DND-41 (cell line): ENCODE measurements at regions not wholly inside any gene's neighbourhood (a gene's known extent, or its start where the extent isn't known, plus 50 kb on each side); places are given as distances from the start of the nearest gene placed in this dataset.

Source experiments
- ATAC-seq: fragments of 200-7000 bp; cut with Tn5 transposase; 3 replicates; pipeline ENCODE4 v1.9.1; 2021; ENCODE audit warnings: low read depth; ENCODE audit not compliant: insufficient read depth
- DNase-seq: peaks from one replicate; pipeline ENCODE4 v3.0.0-alpha.2; 2020
- H2AFZ ChIP-seq: 2 replicates; pipeline ENCODE4 v1.6.0; 2012; ENCODE audit warnings: low read depth, low read length
- H3K27ac ChIP-seq: 2 replicates; pipeline ENCODE4 v1.5.1; 2012; ENCODE audit warnings: low read length, inconsistent platforms
- H3K27me3 ChIP-seq: fragments of 200-600 bp; sonication (generic); 2 replicates; pipeline ENCODE4 v1.6.0; 2012; ENCODE audit warnings: low read length, mild to moderate bottlenecking, inconsistent platforms; ENCODE audit not compliant: insufficient read depth, poor library complexity
- H3K36me3 ChIP-seq: 2 replicates; pipeline ENCODE4 v1.5.1; 2012; ENCODE audit warnings: low read length, inconsistent platforms; ENCODE audit not compliant: insufficient read depth
- H3K4me1 ChIP-seq: 2 replicates; pipeline ENCODE4 v1.5.1; 2012; ENCODE audit warnings: mild to moderate bottlenecking, low read length; ENCODE audit not compliant: insufficient read depth
- H3K4me2 ChIP-seq: 2 replicates; pipeline ENCODE4 v1.6.0; 2012; ENCODE audit warnings: mild to moderate bottlenecking, moderate library complexity, low read length, inconsistent platforms; ENCODE audit not compliant: insufficient read depth
- H3K4me3 ChIP-seq, 2 experiments: fragments of 200-600 bp in 1 of 2; shearing (Covaris generic) in 1 of 2; 2 replicates each; pipeline ENCODE4 v1.5.1; 2012 to 2016; ENCODE audit warnings: inconsistent platforms in 2 of 2, low read length in 2 of 2, mild to moderate bottlenecking in 2 of 2, low read depth in 1 of 2, moderate library complexity in 1 of 2
- H3K79me2 ChIP-seq: 2 replicates; pipeline ENCODE4 v1.6.0; 2012; ENCODE audit warnings: low read length, inconsistent platforms; ENCODE audit not compliant: insufficient read depth
- H3K9ac ChIP-seq: 2 replicates; pipeline ENCODE4 v1.6.0; 2012; ENCODE audit warnings: low read depth, mild to moderate bottlenecking, inconsistent platforms, low read length, moderate library complexity
- H3K9me3 ChIP-seq: 2 replicates; pipeline ENCODE4 v1.5.1; 2012; ENCODE audit warnings: low read length, moderate library complexity, mild to moderate bottlenecking, inconsistent platforms; ENCODE audit not compliant: insufficient read depth, severe bottlenecking
- H4K20me1 ChIP-seq: 2 replicates; pipeline ENCODE4 v1.6.0; 2012; ENCODE audit warnings: low read length; ENCODE audit not compliant: insufficient read depth
- EZH2 ChIP-seq: IDR thresholded peaks from 3 replicates; pipeline ENCODE4 v1.6.1; 2012; ENCODE audit warnings: borderline replicate concordance, low read depth, mild to moderate bottlenecking, moderate library complexity, low read length, inconsistent platforms; ENCODE audit not compliant: severe bottlenecking
- TF ChIP-seq, protein P1 (sequence below): IDR thresholded peaks from 2 replicates; pipeline ENCODE4 v1.5.1; 2012; ENCODE audit warnings: borderline replicate concordance, low read length, moderate library complexity, mild to moderate bottlenecking; ENCODE audit not compliant: poor library complexity, severe bottlenecking; ENCODE audit errors: extremely low read depth

DNA sequence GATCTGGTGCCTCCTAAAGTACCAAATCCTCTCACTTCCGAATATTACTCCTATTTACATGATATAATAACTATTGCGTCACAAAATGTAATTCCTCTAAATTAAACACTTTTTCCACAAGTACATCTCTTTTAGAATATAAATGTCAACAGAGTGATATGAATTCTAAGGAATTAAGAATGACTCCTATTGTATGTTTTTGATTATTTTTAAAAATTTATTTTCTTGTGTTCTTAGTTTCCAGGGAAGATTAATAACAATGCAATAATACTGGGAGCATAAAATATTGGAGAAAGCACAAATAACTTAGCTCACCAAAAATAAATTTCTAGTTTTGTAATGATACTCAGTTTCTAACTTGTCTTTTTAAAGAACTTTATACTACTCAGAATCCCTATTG is 184.9 kb downstream of the PCDH18 start:
- Histone ChIP-seq H3K27ac (no peak overlapping the region), H3K79me2 (no peaks in the 10 kb centered on the region), H3K36me3 (no peaks in the 10 kb centered on the region), H3K4me2 (no peak overlapping the region), H3K4me3 (no peak overlapping the region), H3K4me1 (no peaks in the 10 kb centered on the region), H2AFZ (no peak overlapping the region), H3K27me3 (no peaks in the 10 kb centered on the region), H4K20me1 (no peaks in the 10 kb centered on the region), H3K9ac (no peak overlapping the region), H3K9me3 (no peaks in the 10 kb centered on the region)
- DNase-seq (no peak), ATAC-seq (no peak)
- TF ChIP-seq, protein P1, sequence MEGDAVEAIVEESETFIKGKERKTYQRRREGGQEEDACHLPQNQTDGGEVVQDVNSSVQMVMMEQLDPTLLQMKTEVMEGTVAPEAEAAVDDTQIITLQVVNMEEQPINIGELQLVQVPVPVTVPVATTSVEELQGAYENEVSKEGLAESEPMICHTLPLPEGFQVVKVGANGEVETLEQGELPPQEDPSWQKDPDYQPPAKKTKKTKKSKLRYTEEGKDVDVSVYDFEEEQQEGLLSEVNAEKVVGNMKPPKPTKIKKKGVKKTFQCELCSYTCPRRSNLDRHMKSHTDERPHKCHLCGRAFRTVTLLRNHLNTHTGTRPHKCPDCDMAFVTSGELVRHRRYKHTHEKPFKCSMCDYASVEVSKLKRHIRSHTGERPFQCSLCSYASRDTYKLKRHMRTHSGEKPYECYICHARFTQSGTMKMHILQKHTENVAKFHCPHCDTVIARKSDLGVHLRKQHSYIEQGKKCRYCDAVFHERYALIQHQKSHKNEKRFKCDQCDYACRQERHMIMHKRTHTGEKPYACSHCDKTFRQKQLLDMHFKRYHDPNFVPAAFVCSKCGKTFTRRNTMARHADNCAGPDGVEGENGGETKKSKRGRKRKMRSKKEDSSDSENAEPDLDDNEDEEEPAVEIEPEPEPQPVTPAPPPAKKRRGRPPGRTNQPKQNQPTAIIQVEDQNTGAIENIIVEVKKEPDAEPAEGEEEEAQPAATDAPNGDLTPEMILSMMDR, result no peak
- no peak for TF ChIP-seq EZH2

DNA sequence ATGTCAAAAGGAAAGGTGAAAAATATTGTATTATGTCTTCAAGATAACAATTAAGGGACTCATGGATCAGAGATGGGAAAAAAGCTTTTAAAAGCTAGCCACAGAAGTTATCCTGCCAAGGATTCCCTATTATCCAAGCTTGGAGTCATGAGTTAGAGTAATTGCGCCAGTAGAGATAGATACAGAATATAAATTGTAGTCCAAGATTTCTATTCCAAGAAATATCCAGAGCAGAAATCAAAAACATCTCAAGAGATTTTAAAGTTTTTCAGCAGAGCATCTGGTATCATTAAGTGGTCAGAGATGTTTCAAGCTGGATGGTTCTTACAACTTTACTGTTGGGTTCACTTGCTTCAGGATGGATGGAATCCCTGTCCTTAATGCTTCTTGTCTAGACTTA is 186.7 kb downstream of the PCDH18 start:
- no peak overlapping the region for H2AFZ ChIP-seq

DNA sequence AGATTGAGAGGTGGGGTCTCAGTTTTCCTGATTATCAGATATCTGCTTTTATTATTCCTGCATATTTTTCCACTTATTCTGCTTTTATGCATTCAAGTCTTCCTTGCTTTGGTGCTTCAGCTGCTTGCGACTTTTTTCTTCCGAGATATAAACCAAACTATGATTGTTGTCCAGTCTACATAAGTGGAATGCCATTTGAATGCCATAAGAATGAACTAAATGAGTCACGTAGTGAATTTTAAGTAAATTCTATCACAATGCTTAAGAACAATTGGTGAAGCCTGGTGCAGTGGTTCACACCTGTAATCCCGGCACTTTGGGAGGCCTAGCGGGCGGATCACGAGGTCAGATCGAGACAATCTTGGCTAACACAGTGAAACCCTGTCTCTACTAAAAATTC is 189.1 kb downstream of the PCDH18 start:
- DNase-seq (no peak), ATAC-seq (no peak)
- Histone ChIP-seq H3K27me3 (no peaks in the 10 kb centered on the region), H3K4me2 (no peak overlapping the region), H3K4me1 (no peaks in the 10 kb centered on the region), H3K9ac (no peak overlapping the region), H3K79me2 (no peaks in the 10 kb centered on the region), H3K27ac (no peak overlapping the region), H3K4me3 (no peak overlapping the region), H3K9me3 (no peaks in the 10 kb centered on the region), H4K20me1 (no peaks in the 10 kb centered on the region), H3K36me3 (no peaks in the 10 kb centered on the region), H2AFZ (no peak overlapping the region)
- TF ChIP-seq, protein P1, result no peak
- TF ChIP-seq EZH2, result no peak

More for the DNA sequence above, 186.7 kb downstream of the PCDH18 start:
- Histone ChIP-seq H3K4me1 (no peaks in the 10 kb centered on the region), H3K9me3 (no peaks in the 10 kb centered on the region), H3K4me3 (no peak overlapping the region), H3K27ac (no peak overlapping the region), H3K27me3 (no peaks in the 10 kb centered on the region), H3K36me3 (no peaks in the 10 kb centered on the region), H3K79me2 (no peaks in the 10 kb centered on the region), H4K20me1 (no peaks in the 10 kb centered on the region), H3K4me2 (no peak overlapping the region), H3K9ac (no peak overlapping the region)
- DNase-seq (no peak), ATAC-seq (no peak)
- no peak for TF ChIP-seq EZH2
- TF ChIP-seq, protein P1, result no peak

DNA sequence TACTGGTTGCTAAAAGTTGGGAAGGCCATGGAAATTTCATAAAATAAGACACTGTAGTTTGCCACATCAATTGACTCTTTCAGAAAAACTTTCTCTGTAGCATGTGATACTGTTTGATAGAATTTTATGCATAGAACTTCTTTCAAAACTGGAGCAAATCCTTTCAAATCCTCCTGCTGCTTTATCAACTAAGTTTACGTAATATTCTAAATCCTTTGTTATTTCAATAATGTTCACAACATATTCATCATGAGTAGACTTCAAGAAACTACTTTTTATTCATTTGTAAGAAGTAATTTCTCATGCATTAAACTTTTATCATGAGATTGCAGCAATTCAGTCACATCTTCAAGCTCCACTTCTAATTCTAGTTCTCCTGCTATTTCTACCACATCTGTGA is 199.3 kb downstream of the PCDH18 start:
- Histone ChIP-seq H3K79me2 (no peaks in the 10 kb centered on the region), H3K9me3 (no peaks in the 10 kb centered on the region), H4K20me1 (no peaks in the 10 kb centered on the region), H3K9ac (no peak overlapping the region), H3K4me1 (no peaks in the 10 kb centered on the region), H2AFZ (no peak overlapping the region), H3K4me2 (no peak overlapping the region), H3K36me3 (no peaks in the 10 kb centered on the region), H3K4me3 (no peak overlapping the region), H3K27ac (no peak overlapping the region), H3K27me3 (no peaks in the 10 kb centered on the region)
- no peak for DNase-seq
- ATAC-seq, result no peak
- TF ChIP-seq, protein P1, result no peak
- no peak for TF ChIP-seq EZH2
